ENCODE measurements at regions not wholly inside any gene's neighbourhood (a gene's known extent, or its start where the extent isn't known, plus 50 kb on each side); places are given as distances from the start of the nearest gene placed in this dataset.

GRCh38 chr22:47574556-47574955, 812.1 kb downstream of the TBC1D22A start:
- Histone ChIP-seq H3K79me2 (ENCODE audit: insufficient read depth) (no peaks in the 10 kb centered on the region), H3K9me2 (ENCODE audit: insufficient read depth) (no peaks in the 10 kb centered on the region), H3K9ac (no peak overlapping the region), H4K20me1 (ENCODE audit: insufficient read depth) (no peaks in the 10 kb centered on the region), H3K9me3 (ENCODE audit: low read depth) (no peaks in the 10 kb centered on the region), H3K4me3 (no peak overlapping the region), H3K4me2 (ENCODE audit: unreplicated experiment) (no peak overlapping the region), H3F3A (ENCODE audit: insufficient read depth) (no peaks in the 10 kb centered on the region), H3K27me3 (replicated peaks; ENCODE audit: insufficient read depth) (no peaks in the 10 kb centered on the region), H3K27ac (no peak overlapping the region), H2AFZ (no peak overlapping the region), H3K4me1 (ENCODE audit: insufficient read depth) (no peaks in the 10 kb centered on the region), H3K36me3 (ENCODE audit: low read depth) (no peaks in the 10 kb centered on the region)
- TF ChIP-seq EZH2phosphoT487 (IDR thresholded peaks at IDR 0.05; ENCODE audit: insufficient read depth, low read depth) (no peak), EZH2 (IDR thresholded peaks at IDR 0.05; ENCODE audit: insufficient read depth, poor library complexity, severe bottlenecking) (no peak)
- DNase-seq: no peak
- WGBS, 2 experiments (ENCODE audit: low coverage in 1 of 2, low lambda C conversion rate in 2 of 2, missing lambda C conversion rate in 2 of 2): 30 to 50% methylated on average over 4 of the region's 4 CpGs
- in situ Hi-C loops (cut with MboI): no loop called here

- in situ Hi-C loops (cut with MboI): no loop called here
- no peaks in the 10 kb centered on the region for H3K79me2 ChIP-seq (ENCODE audit: insufficient read depth)
- H3K4me3 ChIP-seq: no peak overlapping the region
- H2AFZ ChIP-seq: no peak overlapping the region
- no peaks in the 10 kb centered on the region for H3F3A ChIP-seq (ENCODE audit: insufficient read depth)
- no peaks in the 10 kb centered on the region for H3K27me3 ChIP-seq (replicated peaks; ENCODE audit: insufficient read depth)
- no peak overlapping the region for H3K4me2 ChIP-seq (ENCODE audit: unreplicated experiment)
- DNase-seq: no peak
- H3K36me3 ChIP-seq (ENCODE audit: low read depth): no peaks in the 10 kb centered on the region
- WGBS, 2 experiments (ENCODE audit: low coverage in 1 of 2, low lambda C conversion rate in 2 of 2, missing lambda C conversion rate in 2 of 2): 15 to 20% methylated on average over 7 of the region's 7 CpGs
- H3K27ac ChIP-seq: no peak overlapping the region
- H3K9me3 ChIP-seq (ENCODE audit: low read depth): no peaks in the 10 kb centered on the region
- H3K4me1 ChIP-seq (ENCODE audit: insufficient read depth): no peaks in the 10 kb centered on the region
- no peaks in the 10 kb centered on the region for H4K20me1 ChIP-seq (ENCODE audit: insufficient read depth)
- no peak for TF ChIP-seq EZH2 (IDR thresholded peaks at IDR 0.05; ENCODE audit: insufficient read depth, poor library complexity, severe bottlenecking)
- TF ChIP-seq EZH2phosphoT487 (IDR thresholded peaks at IDR 0.05; ENCODE audit: insufficient read depth, low read depth): no peak
- H3K9me2 ChIP-seq (ENCODE audit: insufficient read depth): no peaks in the 10 kb centered on the region
- no peak overlapping the region for H3K9ac ChIP-seq
These were observed 810.7 kb downstream of the TBC1D22A start for GRCh38 chr22:47573141-47573540.

- in situ Hi-C loops (cut with MboI): no loop called here
- no peaks in the 10 kb centered on the region for H3K9me2 ChIP-seq (ENCODE audit: insufficient read depth)
- no peak for DNase-seq
- no peak overlapping the region for H3K9ac ChIP-seq
- WGBS, 2 experiments (ENCODE audit: low coverage in 1 of 2, low lambda C conversion rate in 2 of 2, missing lambda C conversion rate in 2 of 2): 51 to 54% methylated on average over 12 of the region's 12 CpGs
- TF ChIP-seq EZH2phosphoT487 (IDR thresholded peaks at IDR 0.05; ENCODE audit: insufficient read depth, low read depth) (no peak), EZH2 (IDR thresholded peaks at IDR 0.05; ENCODE audit: insufficient read depth, poor library complexity, severe bottlenecking) (no peak)
- H3K27ac ChIP-seq: no peak overlapping the region
- H3K79me2 ChIP-seq (ENCODE audit: insufficient read depth): no peaks in the 10 kb centered on the region
- H3F3A ChIP-seq (ENCODE audit: insufficient read depth): no peaks in the 10 kb centered on the region
- no peak overlapping the region for H2AFZ ChIP-seq
- H4K20me1 ChIP-seq (ENCODE audit: insufficient read depth): no peaks in the 10 kb centered on the region
- H3K4me3 ChIP-seq: no peak overlapping the region
- no peak overlapping the region for H3K4me2 ChIP-seq (ENCODE audit: unreplicated experiment)
- no peaks in the 10 kb centered on the region for H3K36me3 ChIP-seq (ENCODE audit: low read depth)
- no peaks in the 10 kb centered on the region for H3K4me1 ChIP-seq (ENCODE audit: insufficient read depth)
- H3K9me3 ChIP-seq (ENCODE audit: low read depth): no peaks in the 10 kb centered on the region
- H3K27me3 ChIP-seq (replicated peaks; ENCODE audit: insufficient read depth): no peaks in the 10 kb centered on the region
These were observed 810.0 kb downstream of the TBC1D22A start for GRCh38 chr22:47572443-47572842.

- H3F3A ChIP-seq (ENCODE audit: insufficient read depth): no peaks in the 10 kb centered on the region
- TF ChIP-seq EZH2phosphoT487 (IDR thresholded peaks at IDR 0.05; ENCODE audit: insufficient read depth, low read depth) (no peak), EZH2 (IDR thresholded peaks at IDR 0.05; ENCODE audit: insufficient read depth, poor library complexity, severe bottlenecking) (no peak)
- no peaks in the 10 kb centered on the region for H3K79me2 ChIP-seq (ENCODE audit: insufficient read depth)
- no peak for DNase-seq
- no peak overlapping the region for H2AFZ ChIP-seq
- no peaks in the 10 kb centered on the region for H3K9me2 ChIP-seq (ENCODE audit: insufficient read depth)
- no peak overlapping the region for H3K9ac ChIP-seq
- H3K27me3 ChIP-seq (replicated peaks; ENCODE audit: insufficient read depth): no peaks in the 10 kb centered on the region
- H4K20me1 ChIP-seq (ENCODE audit: insufficient read depth): no peaks in the 10 kb centered on the region
- H3K4me2 ChIP-seq (ENCODE audit: unreplicated experiment): no peak overlapping the region
- H3K4me1 ChIP-seq (ENCODE audit: insufficient read depth): no peaks in the 10 kb centered on the region
- H3K4me3 ChIP-seq: no peak overlapping the region
- no peaks in the 10 kb centered on the region for H3K9me3 ChIP-seq (ENCODE audit: low read depth)
- 55 to 58% methylated on average over 5 of the region's 5 CpGs for WGBS, 2 experiments (ENCODE audit: low coverage in 1 of 2, low lambda C conversion rate in 2 of 2, missing lambda C conversion rate in 2 of 2)
- H3K27ac ChIP-seq: no peak overlapping the region
- in situ Hi-C loops (cut with MboI): no loop called here
- no peaks in the 10 kb centered on the region for H3K36me3 ChIP-seq (ENCODE audit: low read depth)
These were observed 809.2 kb downstream of the TBC1D22A start for GRCh38 chr22:47571616-47572015.

GRCh38 chr22:47570851-47571250, 808.4 kb downstream of the TBC1D22A start:
- Histone ChIP-seq H3K4me3 (no peak overlapping the region), H3K4me2 (ENCODE audit: unreplicated experiment) (no peak overlapping the region), H3K9me3 (ENCODE audit: low read depth) (no peaks in the 10 kb centered on the region), H4K20me1 (ENCODE audit: insufficient read depth) (no peaks in the 10 kb centered on the region), H3K27me3 (replicated peaks; ENCODE audit: insufficient read depth) (no peaks in the 10 kb centered on the region), H3K27ac (no peak overlapping the region), H3K9me2 (ENCODE audit: insufficient read depth) (no peaks in the 10 kb centered on the region), H2AFZ (no peak overlapping the region), H3K79me2 (ENCODE audit: insufficient read depth) (no peaks in the 10 kb centered on the region), H3K36me3 (ENCODE audit: low read depth) (no peaks in the 10 kb centered on the region), H3F3A (ENCODE audit: insufficient read depth) (no peaks in the 10 kb centered on the region), H3K4me1 (ENCODE audit: insufficient read depth) (no peaks in the 10 kb centered on the region), H3K9ac (no peak overlapping the region)
- in situ Hi-C loops (cut with MboI): no loop called here
- DNase-seq: no peak
- 48% methylated on average over 5 of the region's 5 CpGs for WGBS, 2 experiments (ENCODE audit: low coverage in 1 of 2, low lambda C conversion rate in 2 of 2, missing lambda C conversion rate in 2 of 2)
- TF ChIP-seq EZH2phosphoT487 (IDR thresholded peaks at IDR 0.05; ENCODE audit: insufficient read depth, low read depth): no peak
- no peak for TF ChIP-seq EZH2 (IDR thresholded peaks at IDR 0.05; ENCODE audit: insufficient read depth, poor library complexity, severe bottlenecking)
